ENCODE measurements at regions not wholly inside any gene's neighbourhood (a gene's known extent, or its start where the extent isn't known, plus 50 kb on each side); places are given as distances from the start of the nearest gene placed in this dataset.

GRCh38 chr7:116329686-116330503 lies 119.6 kb downstream of the TES start:
- peaks cover 0 to 33% of the 10 kb centered on the region in 2 experiments; a peak in 2 of 4 replicates for H3K4me1 ChIP-seq (ENCODE audit: control insufficient read depth in 1 of 2, insufficient read depth in 2 of 2, low read length in 2 of 2)
- H2AFZ ChIP-seq (ENCODE audit: low read depth, low read length, poor library complexity, severe bottlenecking): no peak overlapping the region
- DNase-seq (ENCODE audit: low read depth, low spot score) (no peak), ATAC-seq (no peak)
- no peak overlapping the region for H3K27ac ChIP-seq (ENCODE audit: low read depth, low read length)
- no peaks in the 10 kb centered on the region for H3K36me3 ChIP-seq (ENCODE audit: control insufficient read depth in 1 of 2, insufficient read depth in 2 of 2, low read length in 2 of 2)
- ChIA-PET POLR2A (interaction anchor here (0.7 kb wide), 1 partner anchor 10 kb away, joined by 3 read pairs; no protein-coding TSS in a partner anchor), RAD21 (ENCODE audit: low non-redundant PET in 1 of 2, low total read pairs in 2 of 2, uncharacterized antibody in 2 of 2, unreplicated experiment in 2 of 2) (no interaction called here), CTCF (no interaction called here)
- H3K79me2 ChIP-seq (ENCODE audit: insufficient read depth, low read length): no peaks in the 10 kb centered on the region
- no peak overlapping the region for H3K4me3 ChIP-seq (replicated peaks in 1 of 2; ENCODE audit: low read depth in 1 of 2, low read length in 2 of 2)
- H3K9me2 ChIP-seq (ENCODE audit: insufficient read depth): no peaks in the 10 kb centered on the region
- BruUV-seq (replicated peaks): no TSS peak
- H3K4me2 ChIP-seq (ENCODE audit: low read length): no peak overlapping the region
- intact Hi-C loops (cut with micrococcal nuclease): no loop called here
- H3K27me3 ChIP-seq (ENCODE audit: insufficient read depth, low read length): no peaks in the 10 kb centered on the region
- H4K20me1 ChIP-seq (ENCODE audit: insufficient read depth): no peaks in the 10 kb centered on the region
- H3K9me3 ChIP-seq (ENCODE audit: control insufficient read depth in 1 of 2, insufficient read depth in 1 of 2, low read depth in 1 of 2, low read length in 2 of 2): no peaks in the 10 kb centered on the region
- TF ChIP-seq YY1 (IDR thresholded peaks at IDR 0.05; ENCODE audit: extremely low read depth, insufficient replicate concordance, low read depth, low read length) (no peak), ZNF274 (IDR thresholded peaks at IDR 0.05; ENCODE audit: low read depth, low read length) (no peak), CBX3 (IDR thresholded peaks at IDR 0.05; ENCODE audit: low read depth) (no peak), MAX (IDR thresholded peaks at IDR 0.05) (no peak), ZFX (IDR thresholded peaks at IDR 0.05) (no peak), ELF1 (IDR thresholded peaks at IDR 0.05; ENCODE audit: borderline replicate concordance, low read depth) (no peak), TCF7L2 (IDR thresholded peaks at IDR 0.05; ENCODE audit: borderline replicate concordance, extremely low read depth, insufficient read depth, insufficient read length) (no peak), EZH2phosphoT487 (IDR thresholded peaks at IDR 0.05; ENCODE audit: borderline replicate concordance) (no peak), ZBTB33 (IDR thresholded peaks at IDR 0.05; ENCODE audit: extremely low read depth, insufficient replicate concordance, low read length) (no peak), CEBPB (IDR thresholded peaks at IDR 0.05; ENCODE audit: low read depth) (no peak), POLR2AphosphoS5 (IDR thresholded peaks at IDR 0.05; ENCODE audit: low read depth, low read length) (no peak), JUND (IDR thresholded peaks at IDR 0.05) (no peak), EGR1 (IDR thresholded peaks at IDR 0.05; ENCODE audit: low read depth) (no peak), ATF3 (IDR thresholded peaks at IDR 0.05) (no peak), SIN3A (IDR thresholded peaks at IDR 0.05; ENCODE audit: low read depth) (no peak), POLR2A (IDR thresholded peaks at IDR 0.05; ENCODE audit: borderline replicate concordance, extremely low read depth, insufficient read depth, insufficient read length) (no peak), EZH2 (IDR thresholded peaks at IDR 0.05) (no peak), SRF (IDR thresholded peaks at IDR 0.05; ENCODE audit: low read depth) (no peak), CTCF (IDR thresholded peaks at IDR 0.05 in 2 of 3, conservative IDR thresholded peaks at IDR 0.05 in 1 of 3; ENCODE audit: borderline replicate concordance in 1 of 3, insufficient read depth in 1 of 3, low read depth in 2 of 3, low read length in 2 of 3) (no peak)
- TF ChIP-seq, protein P1, sequence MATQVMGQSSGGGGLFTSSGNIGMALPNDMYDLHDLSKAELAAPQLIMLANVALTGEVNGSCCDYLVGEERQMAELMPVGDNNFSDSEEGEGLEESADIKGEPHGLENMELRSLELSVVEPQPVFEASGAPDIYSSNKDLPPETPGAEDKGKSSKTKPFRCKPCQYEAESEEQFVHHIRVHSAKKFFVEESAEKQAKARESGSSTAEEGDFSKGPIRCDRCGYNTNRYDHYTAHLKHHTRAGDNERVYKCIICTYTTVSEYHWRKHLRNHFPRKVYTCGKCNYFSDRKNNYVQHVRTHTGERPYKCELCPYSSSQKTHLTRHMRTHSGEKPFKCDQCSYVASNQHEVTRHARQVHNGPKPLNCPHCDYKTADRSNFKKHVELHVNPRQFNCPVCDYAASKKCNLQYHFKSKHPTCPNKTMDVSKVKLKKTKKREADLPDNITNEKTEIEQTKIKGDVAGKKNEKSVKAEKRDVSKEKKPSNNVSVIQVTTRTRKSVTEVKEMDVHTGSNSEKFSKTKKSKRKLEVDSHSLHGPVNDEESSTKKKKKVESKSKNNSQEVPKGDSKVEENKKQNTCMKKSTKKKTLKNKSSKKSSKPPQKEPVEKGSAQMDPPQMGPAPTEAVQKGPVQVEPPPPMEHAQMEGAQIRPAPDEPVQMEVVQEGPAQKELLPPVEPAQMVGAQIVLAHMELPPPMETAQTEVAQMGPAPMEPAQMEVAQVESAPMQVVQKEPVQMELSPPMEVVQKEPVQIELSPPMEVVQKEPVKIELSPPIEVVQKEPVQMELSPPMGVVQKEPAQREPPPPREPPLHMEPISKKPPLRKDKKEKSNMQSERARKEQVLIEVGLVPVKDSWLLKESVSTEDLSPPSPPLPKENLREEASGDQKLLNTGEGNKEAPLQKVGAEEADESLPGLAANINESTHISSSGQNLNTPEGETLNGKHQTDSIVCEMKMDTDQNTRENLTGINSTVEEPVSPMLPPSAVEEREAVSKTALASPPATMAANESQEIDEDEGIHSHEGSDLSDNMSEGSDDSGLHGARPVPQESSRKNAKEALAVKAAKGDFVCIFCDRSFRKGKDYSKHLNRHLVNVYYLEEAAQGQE (IDR thresholded peaks at IDR 0.05; ENCODE audit: low read depth): no peak
- no peak overlapping the region for H3K9ac ChIP-seq (ENCODE audit: low read length)

Measured in HCT116 (cell line).